Esophagus muscularis mucosa (tissue), 3 donors: ENCODE measurements at regions not wholly inside any gene's neighbourhood (a gene's known extent, or its start where the extent isn't known, plus 50 kb on each side); places are given as distances from the start of the nearest gene placed in this dataset.

Source experiments
- POLR2A ChIP-seq: fragments of 450-650 bp; IDR thresholded peaks from one replicate; pipeline ENCODE4 v1.6.1; 2017; ENCODE audit warnings: antibody characterized with exemption, moderate library complexity, mild to moderate bottlenecking, low read depth
- POLR2AphosphoS5 ChIP-seq, 2 donors: sonication (generic); formaldehyde crosslinking; IDR thresholded peaks; one replicate each; pipeline ENCODE4 v1.6.1; 2017; ENCODE audit warnings: antibody characterized with exemption in 2 of 2
- TF ChIP-seq, protein P1 (sequence below), 3 experiments: fragments of 200-600 bp in 2 of 3; fragments of 450-650 bp in 1 of 3; sonication (generic) in 2 of 3; IDR thresholded peaks; one replicate each; pipeline ENCODE4 v1.5.1; 2017 to 2019; ENCODE audit warnings: antibody characterized with exemption in 3 of 3, mild to moderate bottlenecking in 2 of 3, moderate library complexity in 1 of 3

DNA sequence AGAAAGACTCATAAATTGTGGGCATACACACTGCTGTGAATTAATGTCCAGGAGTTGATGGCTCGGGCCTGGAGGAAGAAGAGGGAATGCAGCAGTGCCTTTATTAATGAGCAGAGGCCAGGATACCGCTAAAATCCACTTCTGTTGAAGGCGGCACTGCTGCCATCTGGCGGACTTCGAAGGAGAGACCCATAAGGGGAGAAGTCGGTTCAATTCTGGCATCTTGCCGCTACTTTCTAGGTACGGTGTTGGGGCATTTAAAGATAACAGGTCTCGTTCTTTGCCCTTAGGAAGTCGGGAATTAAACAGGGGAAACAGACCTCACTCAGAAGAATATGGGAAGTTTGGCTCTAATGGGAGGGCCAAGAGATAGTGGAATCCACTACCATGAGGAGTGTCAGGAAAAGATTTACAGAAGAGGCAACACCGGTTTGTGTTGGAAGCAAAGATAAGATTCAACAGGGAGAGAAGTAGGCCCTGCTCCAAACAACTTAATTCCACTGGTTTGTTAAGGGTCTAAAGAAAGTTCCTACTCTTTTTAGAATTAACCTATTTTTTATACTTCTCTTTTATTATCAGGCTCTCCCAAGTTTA lies 133.6 kb upstream of the GIMD1 start:
- TF ChIP-seq, protein P1, sequence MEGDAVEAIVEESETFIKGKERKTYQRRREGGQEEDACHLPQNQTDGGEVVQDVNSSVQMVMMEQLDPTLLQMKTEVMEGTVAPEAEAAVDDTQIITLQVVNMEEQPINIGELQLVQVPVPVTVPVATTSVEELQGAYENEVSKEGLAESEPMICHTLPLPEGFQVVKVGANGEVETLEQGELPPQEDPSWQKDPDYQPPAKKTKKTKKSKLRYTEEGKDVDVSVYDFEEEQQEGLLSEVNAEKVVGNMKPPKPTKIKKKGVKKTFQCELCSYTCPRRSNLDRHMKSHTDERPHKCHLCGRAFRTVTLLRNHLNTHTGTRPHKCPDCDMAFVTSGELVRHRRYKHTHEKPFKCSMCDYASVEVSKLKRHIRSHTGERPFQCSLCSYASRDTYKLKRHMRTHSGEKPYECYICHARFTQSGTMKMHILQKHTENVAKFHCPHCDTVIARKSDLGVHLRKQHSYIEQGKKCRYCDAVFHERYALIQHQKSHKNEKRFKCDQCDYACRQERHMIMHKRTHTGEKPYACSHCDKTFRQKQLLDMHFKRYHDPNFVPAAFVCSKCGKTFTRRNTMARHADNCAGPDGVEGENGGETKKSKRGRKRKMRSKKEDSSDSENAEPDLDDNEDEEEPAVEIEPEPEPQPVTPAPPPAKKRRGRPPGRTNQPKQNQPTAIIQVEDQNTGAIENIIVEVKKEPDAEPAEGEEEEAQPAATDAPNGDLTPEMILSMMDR (IDR thresholded peaks at IDR 0.05), result peak in 2 of 3 experiments; percentile 18 to 51
- TF ChIP-seq POLR2AphosphoS5 (IDR thresholded peaks at IDR 0.05) (no peak), POLR2A (no peak)
